NCI-H2171 treated with DMSO at 0.1 percent for 48 hours (cell line): ENCODE measurements at regions not wholly inside any gene's neighbourhood (a gene's known extent, or its start where the extent isn't known, plus 50 kb on each side); places are given as distances from the start of the nearest gene placed in this dataset.
"Not testable (repeated sequence)": the region's sequence is repeated elsewhere in the genome, so short reads cannot be mapped to it uniquely, and the experiment has no call there.

Source experiments
- DNase-seq: peaks from one replicate; lab custom pipeline; 2025; lab: John Stamatoyannopoulos, UW

- no peak for DNase-seq
These were observed 193.9 kb downstream of the DLL1 start for GRCh38 chr6:170096803-170097504.

GRCh38 chr6:170096191-170096802 lies 194.6 kb downstream of the DLL1 start:
- DNase-seq: no peak

- DNase-seq: no peak
These were observed 195.5 kb downstream of the DLL1 start for GRCh38 chr6:170095273-170095981.

- no peak for DNase-seq
These were observed 196.1 kb downstream of the DLL1 start for GRCh38 chr6:170094686-170095272.

- DNase-seq: no peak
These were observed 197.0 kb downstream of the DLL1 start for GRCh38 chr6:170093658-170094596.

GRCh38 chr6:170093276-170093657 lies 197.6 kb downstream of the DLL1 start:
- no peak for DNase-seq

- no peak for DNase-seq
These were observed 198.1 kb downstream of the DLL1 start for GRCh38 chr6:170092826-170093225.

- no peak for DNase-seq
These were observed 199.0 kb downstream of the DLL1 start for GRCh38 chr6:170091639-170092579.

GRCh38 chr6:170091000-170091638 lies 199.8 kb downstream of the DLL1 start:
- DNase-seq: no peak

GRCh38 chr6:170090561-170090960 lies 200.3 kb downstream of the DLL1 start:
- DNase-seq: no peak

- no peak for DNase-seq
These were observed 200.9 kb downstream of the DLL1 start for GRCh38 chr6:170089963-170090362.

- no peak for DNase-seq
These were observed 202.3 kb downstream of the DLL1 start for GRCh38 chr6:170088582-170088955.

- DNase-seq: no peak
These were observed 202.8 kb downstream of the DLL1 start for GRCh38 chr6:170087941-170088581.

GRCh38 chr6:170087421-170087780 lies 203.5 kb downstream of the DLL1 start:
- not testable (repeated sequence) for DNase-seq

- DNase-seq: no peak
These were observed 204.0 kb downstream of the DLL1 start for GRCh38 chr6:170086639-170087420.

- no peak for DNase-seq
These were observed 205.1 kb downstream of the DLL1 start for GRCh38 chr6:170085475-170086401.

- no peak for DNase-seq
These were observed 206.6 kb downstream of the DLL1 start for GRCh38 chr6:170084166-170084730.
